Inferior parietal cortex (tissue), 1 donor: ENCODE measurements at regions not wholly inside any gene's neighbourhood (a gene's known extent, or its start where the extent isn't known, plus 50 kb on each side); places are given as distances from the start of the nearest gene placed in this dataset.

Experiments
- DNase-seq: peaks from one replicate; pipeline ENCODE4 v3.0.0-alpha.2; 2016; ENCODE audit errors: extremely low spot score

- DNase-seq = no peak
These were observed 73.4 kb upstream of the ATL2 start for GRCh38 chr2:38450509-38450908.

DNA sequence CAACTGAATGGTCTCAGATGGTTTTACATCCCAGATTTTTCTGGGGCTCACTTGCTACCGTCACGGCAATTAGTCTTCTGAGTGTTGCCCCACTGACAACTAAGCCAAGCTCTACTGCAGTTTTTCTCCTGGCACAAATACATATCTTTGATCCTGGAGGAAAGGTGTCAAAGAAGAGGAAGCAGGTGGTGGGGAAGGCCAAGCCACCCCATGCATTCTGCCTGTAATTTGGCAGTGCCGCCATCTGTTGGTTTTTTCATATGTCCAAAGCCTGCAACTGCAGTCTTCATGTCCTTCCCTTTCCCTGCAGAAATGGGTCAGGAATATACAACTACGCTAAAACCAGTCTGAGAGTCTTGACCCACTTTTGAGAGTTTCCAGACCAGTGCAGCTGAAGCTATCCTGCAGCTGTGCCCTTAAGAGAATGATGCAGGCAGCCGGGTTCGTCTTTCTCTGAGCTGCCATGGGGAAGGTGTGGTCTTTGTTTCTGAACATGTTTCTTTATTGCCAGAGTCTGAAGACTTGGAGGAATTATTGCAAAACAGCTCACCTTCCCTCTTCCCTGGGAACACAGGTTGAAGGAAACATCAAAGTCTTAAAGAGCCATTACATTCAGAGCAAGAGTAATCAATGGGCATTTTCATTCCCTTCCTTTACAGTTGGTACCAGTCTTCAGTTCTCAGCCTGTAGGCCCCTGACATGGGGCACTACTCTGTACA lies 71.8 kb upstream of the ATL2 start:
- DNase-seq = no peak

- no peak for DNase-seq
These were observed 70.0 kb upstream of the ATL2 start for GRCh38 chr2:38446906-38447561.

GRCh38 chr2:38446418-38446817 lies 69.3 kb upstream of the ATL2 start:
- DNase-seq = no peak

DNA sequence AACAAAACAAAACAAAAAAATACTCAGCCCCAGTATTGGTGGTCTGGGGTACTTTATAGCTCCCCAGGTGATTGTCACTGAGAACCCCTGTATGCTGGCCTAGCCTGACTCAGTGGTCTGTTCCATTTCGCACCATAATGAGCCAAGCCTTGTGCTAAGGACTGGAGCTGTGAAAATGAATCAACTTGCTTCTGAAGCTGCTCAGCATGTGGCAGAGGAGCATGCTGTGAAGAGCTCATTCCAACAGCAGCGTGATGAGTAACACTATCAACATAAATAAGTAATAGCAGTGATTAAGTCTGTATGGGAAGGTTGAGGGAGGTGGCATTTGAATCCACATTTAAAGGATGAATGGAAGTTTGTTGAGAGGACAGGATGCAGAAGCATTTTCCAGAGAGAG lies 67.2 kb upstream of the ATL2 start:
- peak; percentile 42 for DNase-seq

- DNase-seq = peak; percentile 41
These were observed 65.8 kb upstream of the ATL2 start for GRCh38 chr2:38442643-38443541.

DNA sequence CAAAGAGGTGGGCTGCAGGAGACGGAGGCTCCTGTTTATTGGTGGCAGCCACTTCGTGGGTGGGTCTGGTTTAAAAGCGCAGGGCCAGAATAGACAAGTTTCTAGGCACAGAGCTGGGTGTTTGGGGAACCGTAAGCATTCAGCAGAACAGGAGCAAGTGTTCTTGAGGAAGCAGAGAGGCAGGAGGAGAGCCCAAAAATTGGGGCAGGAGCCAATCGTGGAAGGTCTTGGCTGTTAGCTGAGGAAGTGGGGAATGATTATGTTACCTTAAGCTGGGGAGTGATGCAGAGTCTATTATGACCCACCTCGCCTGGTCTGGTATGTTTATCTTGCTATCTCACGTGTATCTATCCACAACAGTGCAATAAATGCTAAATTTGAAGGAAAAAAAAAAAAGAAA lies 64.3 kb upstream of the ATL2 start:
- DNase-seq = no peak

DNA sequence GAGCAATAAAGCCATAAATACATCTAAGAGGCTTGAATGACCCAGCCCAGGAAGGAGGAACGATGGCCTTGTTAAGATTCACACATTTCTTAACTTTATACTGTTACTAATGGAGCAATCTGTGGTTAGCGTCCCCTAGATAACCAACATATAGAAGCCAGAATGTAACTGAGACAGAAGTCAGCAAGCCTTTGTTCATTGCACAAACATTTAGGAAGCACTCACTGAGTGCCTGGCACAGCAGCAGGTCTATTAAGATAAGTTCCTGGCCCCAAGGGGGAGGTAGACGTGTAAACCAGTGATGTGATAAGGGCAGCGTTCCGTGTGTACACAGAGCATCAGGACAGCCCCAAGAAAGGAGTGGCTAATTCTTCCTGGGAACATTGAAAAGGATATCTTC lies 63.6 kb upstream of the ATL2 start:
- no peak for DNase-seq

- no peak for DNase-seq
These were observed 62.8 kb upstream of the ATL2 start for GRCh38 chr2:38439863-38440262.

GRCh38 chr2:38438883-38439612 lies 62.0 kb upstream of the ATL2 start:
- no peak for DNase-seq

- DNase-seq = no peak
These were observed 61.2 kb upstream of the ATL2 start for GRCh38 chr2:38438133-38438882.

DNA sequence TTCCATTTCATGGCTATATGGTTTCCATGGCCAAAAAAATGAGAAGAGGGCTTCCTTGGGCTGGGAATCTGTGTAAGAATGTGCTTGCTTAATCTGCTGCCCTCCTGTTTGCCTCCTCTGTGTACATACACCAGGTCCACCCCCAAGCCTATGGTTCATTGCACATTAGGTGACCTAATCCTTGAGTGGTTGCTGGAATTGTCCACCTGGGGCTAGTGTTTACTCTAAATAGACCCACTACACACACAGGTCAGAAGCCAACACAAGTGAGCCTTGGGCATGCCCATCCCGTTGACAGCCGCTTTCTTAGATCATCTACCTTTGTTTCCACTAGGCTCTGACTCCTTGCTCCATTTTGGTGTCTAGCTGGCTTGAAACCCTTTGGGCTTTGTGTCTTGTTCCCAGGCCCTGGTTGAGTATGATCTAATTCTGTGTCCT lies 59.2 kb upstream of the ATL2 start:
- DNase-seq = no peak

- no peak for DNase-seq
These were observed 58.7 kb upstream of the ATL2 start for GRCh38 chr2:38435775-38436174.

DNA sequence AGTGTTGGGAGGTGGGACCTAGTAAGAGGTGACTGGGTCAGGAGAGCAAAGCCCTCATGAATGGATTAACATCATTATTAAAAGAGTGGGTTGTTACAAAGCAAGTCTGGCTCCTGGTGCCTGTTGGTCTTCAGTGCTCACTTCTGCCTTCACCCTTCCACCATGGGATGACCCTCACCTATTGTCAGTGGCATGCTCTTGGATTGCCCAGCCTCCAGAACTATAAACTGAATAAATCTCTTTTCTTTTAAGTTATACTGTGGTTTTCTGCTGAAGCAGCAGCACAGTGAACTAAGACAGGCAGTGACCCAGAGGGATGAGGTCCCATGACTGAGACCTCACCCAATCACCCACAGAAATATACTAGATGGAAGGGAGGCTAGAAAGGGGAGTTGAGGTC lies 57.5 kb upstream of the ATL2 start:
- DNase-seq = no peak

GRCh38 chr2:38433607-38433975 lies 56.5 kb upstream of the ATL2 start:
- DNase-seq = no peak

- DNase-seq = no peak
These were observed 55.9 kb upstream of the ATL2 start for GRCh38 chr2:38432820-38433606.

DNA sequence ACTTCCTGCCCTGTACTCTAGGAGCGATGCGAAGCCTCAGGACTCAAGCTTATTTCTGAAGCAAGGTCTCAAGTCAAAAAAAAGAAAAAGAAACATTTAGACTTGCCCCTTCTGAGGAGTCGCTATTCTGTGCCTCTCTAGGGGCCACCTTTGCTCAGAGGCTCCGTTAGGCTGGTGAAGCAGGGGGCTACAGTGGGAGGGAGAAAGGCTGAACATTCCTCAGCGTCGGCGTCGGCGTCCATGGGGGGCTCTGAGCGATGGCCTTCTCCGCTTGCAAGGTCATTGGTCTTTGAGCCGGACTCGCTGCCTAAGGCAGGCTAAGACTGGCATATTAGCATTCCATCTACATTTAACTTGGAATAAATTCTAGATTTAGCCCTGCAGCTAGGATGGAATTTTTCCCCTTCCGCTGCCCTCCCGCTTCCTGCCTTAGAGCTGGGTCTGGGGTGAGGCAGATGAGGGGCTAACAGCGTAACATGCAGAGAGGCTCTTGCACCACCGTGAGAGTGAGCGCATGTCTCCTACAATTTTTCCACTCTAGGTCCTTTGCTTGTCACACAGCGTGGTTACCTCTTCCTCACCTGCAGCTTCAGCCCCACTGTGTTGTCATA lies 53.6 kb upstream of the ATL2 start:
- no peak for DNase-seq

DNA sequence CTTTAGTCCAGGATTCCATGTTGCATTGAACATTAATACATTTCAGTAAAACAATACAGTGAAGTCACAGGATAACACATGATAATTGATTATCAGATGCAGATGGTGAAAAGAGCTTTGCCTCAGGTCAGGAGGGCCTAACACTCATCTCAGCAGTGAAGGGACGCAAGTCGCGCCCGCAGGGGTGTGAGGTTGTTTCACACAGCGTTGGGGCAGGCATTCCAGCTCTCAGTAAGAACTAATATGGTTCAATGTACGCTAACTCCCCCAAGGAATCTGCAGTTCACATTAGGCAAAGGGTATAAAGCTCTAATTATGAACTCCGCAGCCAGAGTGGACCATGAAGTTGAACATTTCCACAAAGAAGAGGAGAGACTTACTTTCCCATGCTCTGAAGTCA lies 53.1 kb upstream of the ATL2 start:
- DNase-seq = no peak

DNA sequence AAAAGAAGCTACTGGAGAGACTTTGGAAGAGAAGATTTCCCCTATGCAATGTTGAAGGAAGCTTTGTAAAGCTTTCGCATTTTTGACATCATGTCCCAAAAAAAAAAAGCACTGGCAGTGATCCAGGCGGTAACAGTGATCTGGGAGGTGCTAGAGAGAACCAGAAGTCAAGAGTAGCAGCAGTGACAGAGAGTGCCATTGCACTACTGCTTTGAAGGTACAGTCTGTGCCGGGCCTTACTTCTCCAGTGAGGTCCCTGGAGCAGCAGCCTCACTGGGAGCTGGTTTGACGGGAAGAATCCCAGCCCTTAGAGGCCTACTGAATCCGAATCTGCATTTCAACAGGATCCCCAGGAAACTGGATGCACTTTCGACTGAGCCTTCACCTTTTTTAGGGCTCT lies 50.9 kb upstream of the ATL2 start:
- no peak for DNase-seq

DNA sequence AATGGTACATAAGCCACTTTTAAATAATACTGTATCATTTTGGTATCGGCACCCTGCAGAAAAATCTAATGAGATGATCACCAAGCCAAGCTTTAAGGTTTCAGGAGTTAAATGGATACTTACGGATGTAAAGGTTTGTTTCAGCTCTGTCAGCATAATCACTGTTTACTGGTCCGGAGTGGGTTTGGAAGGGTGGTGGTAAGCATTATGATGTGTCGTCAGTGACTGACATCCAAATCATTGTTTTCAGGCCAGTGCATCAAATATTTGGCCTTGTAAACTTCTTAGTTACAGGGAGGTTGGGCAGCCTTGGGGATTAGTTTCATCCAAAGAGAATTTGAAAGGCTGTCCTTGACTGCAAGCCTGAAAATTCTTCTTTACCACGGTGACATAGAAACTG lies 50.0 kb upstream of the ATL2 start:
- DNase-seq = no peak
